CD14-positive monocyte (primary cell): ENCODE measurements at regions not wholly inside any gene's neighbourhood (a gene's known extent, or its start where the extent isn't known, plus 50 kb on each side); places are given as distances from the start of the nearest gene placed in this dataset.

ENCODE experiments used
- DNase-seq, 3 donors: peaks; one replicate each; pipeline ENCODE4 v3.0.0-alpha.2; 2011 to 2022
- H2AFZ ChIP-seq: 2 replicates; pipeline ENCODE4 v1.6.0; 2012; ENCODE audit warnings: mild to moderate bottlenecking, low read depth, low read length, inconsistent platforms; ENCODE audit not compliant: insufficient read depth, poor library complexity, severe bottlenecking
- H3K27ac ChIP-seq, 2 donors: 1 replicate in 1 of 2; 2 replicates in 1 of 2; pipeline ENCODE4 v1.5.1; 2012 to 2013; ENCODE audit warnings: low read length in 2 of 2, control low read depth in 1 of 2, inconsistent platforms in 1 of 2, low read depth in 1 of 2, mild to moderate bottlenecking in 1 of 2
- H3K27me3 ChIP-seq, 2 donors: one replicate each; pipeline versions ENCODE4 v1.6.0 to v1.6.1; 2011 to 2013; ENCODE audit warnings: low read length in 2 of 2; ENCODE audit not compliant: control insufficient read depth in 2 of 2, insufficient read depth in 2 of 2
- H3K36me3 ChIP-seq, 2 donors: replicated peaks in 1 of 2; 1 replicate in 1 of 2; 2 replicates in 1 of 2; pipeline versions ENCODE4 v1.5.1 to v1.6.1; 2012 to 2013; ENCODE audit warnings: low read length in 2 of 2, control low read depth in 1 of 2, inconsistent platforms in 1 of 2, mild to moderate bottlenecking in 1 of 2; ENCODE audit not compliant: insufficient read depth in 2 of 2, control insufficient read depth in 1 of 2
- H3K4me1 ChIP-seq, 2 donors: 1 replicate in 1 of 2; 2 replicates in 1 of 2; pipeline versions ENCODE4 v1.5.1 to v1.6.1; 2012 to 2013; ENCODE audit warnings: low read length in 2 of 2, control low read depth in 1 of 2, inconsistent platforms in 1 of 2, mild to moderate bottlenecking in 1 of 2, moderate library complexity in 1 of 2; ENCODE audit not compliant: insufficient read depth in 2 of 2, control insufficient read depth in 1 of 2
- H3K4me2 ChIP-seq: replicated peaks from 2 replicates; pipeline ENCODE3; 2012; ENCODE audit warnings: low read length, moderate library complexity, mild to moderate bottlenecking; ENCODE audit not compliant: poor library complexity, severe bottlenecking; ENCODE audit errors: extremely low read depth
- H3K4me3 ChIP-seq, 3 experiments: fragments of 200-600 bp in 1 of 3; sonication (generic) in 1 of 3; replicated peaks in 1 of 3; 1 replicate in 2 of 3; 2 replicates in 1 of 3; pipeline ENCODE4 v1.5.1; 2011 to 2013; ENCODE audit warnings: low read length in 3 of 3, mild to moderate bottlenecking in 3 of 3, control low read depth in 2 of 3, low read depth in 2 of 3, inconsistent platforms in 1 of 3, moderate library complexity in 1 of 3
- H3K79me2 ChIP-seq: 2 replicates; pipeline ENCODE4 v1.6.0; 2012; ENCODE audit warnings: mild to moderate bottlenecking, control low read depth, inconsistent platforms, low read length, moderate library complexity; ENCODE audit not compliant: insufficient read depth
- H3K9ac ChIP-seq: 2 replicates; pipeline ENCODE4 v1.6.0; 2017; ENCODE audit warnings: low read length, mild to moderate bottlenecking; ENCODE audit not compliant: insufficient read depth, poor library complexity, severe bottlenecking
- H3K9me3 ChIP-seq, 2 donors: replicated peaks in 1 of 2; 1 replicate in 1 of 2; 2 replicates in 1 of 2; pipeline versions ENCODE4 v1.5.1 to v1.6.1; 2012 to 2013; ENCODE audit warnings: low read length in 2 of 2, control low read depth in 1 of 2; ENCODE audit not compliant: control insufficient read depth in 1 of 2, insufficient read depth in 1 of 2
- H4K20me1 ChIP-seq: 2 replicates; pipeline ENCODE4 v1.6.0; 2012; ENCODE audit warnings: mild to moderate bottlenecking, low read length, control low read depth, moderate library complexity; ENCODE audit not compliant: insufficient read depth
- H3K27ac Mint-ChIP-seq, 7 donors: one replicate each; pipeline ENCODE4 v1.8.0; 2020; ENCODE audit warnings: mild to moderate bottlenecking in 7 of 7, mixed read lengths in 7 of 7, moderate library complexity in 6 of 7, inconsistent platforms in 2 of 7
- H3K27me3 Mint-ChIP-seq, 3 donors: one replicate each; pipeline ENCODE4 v1.8.0; 2021 to 2022; ENCODE audit warnings: low read depth in 3 of 3, mild to moderate bottlenecking in 3 of 3, mixed read lengths in 3 of 3, moderate library complexity in 3 of 3, inconsistent platforms in 1 of 3
- H3K36me3 Mint-ChIP-seq, 2 donors: one replicate each; pipeline ENCODE4 v1.8.0; 2020; ENCODE audit warnings: mixed read lengths in 2 of 2, inconsistent platforms in 1 of 2, mild to moderate bottlenecking in 1 of 2
- H3K4me1 Mint-ChIP-seq: one replicate; pipeline ENCODE4 v1.8.0; 2020; ENCODE audit warnings: mild to moderate bottlenecking, mixed read lengths
- H3K4me3 Mint-ChIP-seq, 2 donors: one replicate each; pipeline ENCODE4 v1.8.0; 2020; ENCODE audit warnings: mild to moderate bottlenecking in 2 of 2, mixed read lengths in 2 of 2, moderate library complexity in 1 of 2
- H3K9me3 Mint-ChIP-seq, 7 donors: one replicate each; pipeline ENCODE4 v1.8.0; 2020 to 2022; ENCODE audit warnings: mixed read lengths in 7 of 7, mild to moderate bottlenecking in 6 of 7, moderate library complexity in 6 of 7, inconsistent platforms in 2 of 7
- WGBS: methylation state at CpG from one replicate; pipeline ENCODE4 v1.1.5; 2013; ENCODE audit warnings: missing lambda C conversion rate; ENCODE audit not compliant: insufficient coverage; 5-methylcytosine and 5-hydroxymethylcytosine counted together
- intact Hi-C, 2 donors: fragments of 100-400 bp; cut with micrococcal nuclease; formaldehyde crosslinking; loops; one replicate each; pipeline versions ENCODE4 v1.15.0 to v1.15.1; 2023
- TF ChIP-seq, protein P1 (sequence below): fragments of 200-600 bp; IDR thresholded peaks from one replicate; pipeline ENCODE4 v1.8.0; 2022; ENCODE audit warnings: antibody characterized with exemption, mild to moderate bottlenecking

DNA sequence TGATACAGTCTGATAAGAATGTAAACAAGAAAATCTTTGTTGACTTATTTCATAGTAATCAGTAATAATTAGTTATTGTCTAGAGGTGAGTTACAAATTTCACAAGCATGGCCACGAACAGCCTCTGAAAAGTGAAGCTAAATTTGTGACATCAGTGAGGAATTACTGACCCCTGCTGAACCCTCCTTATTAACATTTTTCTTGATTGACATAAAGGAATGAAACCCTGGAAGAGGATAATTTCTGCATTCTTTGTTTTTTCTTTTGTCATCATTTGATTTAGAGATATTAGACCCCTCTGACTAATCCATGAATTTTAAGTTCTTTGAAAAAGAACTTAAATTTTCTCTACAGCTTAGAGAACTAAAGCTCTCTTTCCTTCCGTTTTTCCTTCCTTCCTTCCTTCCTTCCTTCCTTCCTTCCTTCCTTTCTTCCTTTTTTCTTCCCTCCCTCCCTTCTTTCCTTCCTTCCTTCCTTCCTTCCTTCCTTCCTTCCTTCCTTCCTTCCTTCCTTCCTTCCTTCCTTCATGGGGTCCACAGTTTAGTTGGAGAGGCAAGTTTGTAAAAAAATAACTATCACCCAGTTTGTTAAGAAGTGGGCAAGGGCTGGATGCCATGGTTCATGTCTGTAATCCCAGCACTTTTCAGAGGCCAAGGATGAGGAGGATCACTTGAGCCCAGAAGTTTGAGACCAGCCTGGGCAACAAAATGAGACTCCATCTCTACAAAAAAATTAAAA lies 387.0 kb downstream of the MTX2 start:
- Histone ChIP-seq H3K36me3 (no peaks in the 10 kb centered on the region), H3K4me3 (no peak overlapping the region), H3K27ac (no peak overlapping the region), H3K9me3 (no peaks in the 10 kb centered on the region), H3K4me1 (no peaks in the 10 kb centered on the region), H3K27me3 (peaks cover 9 to 27% of the 10 kb centered on the region in 2 donors), H3K4me2 (no peak overlapping the region), H3K79me2 (no peaks in the 10 kb centered on the region), H2AFZ (no peak overlapping the region), H4K20me1 (no peaks in the 10 kb centered on the region), H3K9ac (no peak overlapping the region)
- Mint-ChIP-seq H3K4me3 (no peak overlapping the region), H3K4me1 (no peaks in the 10 kb centered on the region), H3K9me3 (no peaks in the 10 kb centered on the region), H3K27ac (no peak overlapping the region), H3K36me3 (no peaks in the 10 kb centered on the region), H3K27me3 (peaks cover 9 to 43% (median 10%) of the 10 kb centered on the region in 3 donors)
- WGBS, result no CpG with 5 or more reads among the region's 2 CpGs
- intact Hi-C loops, result no loop called here
- TF ChIP-seq, protein P1, sequence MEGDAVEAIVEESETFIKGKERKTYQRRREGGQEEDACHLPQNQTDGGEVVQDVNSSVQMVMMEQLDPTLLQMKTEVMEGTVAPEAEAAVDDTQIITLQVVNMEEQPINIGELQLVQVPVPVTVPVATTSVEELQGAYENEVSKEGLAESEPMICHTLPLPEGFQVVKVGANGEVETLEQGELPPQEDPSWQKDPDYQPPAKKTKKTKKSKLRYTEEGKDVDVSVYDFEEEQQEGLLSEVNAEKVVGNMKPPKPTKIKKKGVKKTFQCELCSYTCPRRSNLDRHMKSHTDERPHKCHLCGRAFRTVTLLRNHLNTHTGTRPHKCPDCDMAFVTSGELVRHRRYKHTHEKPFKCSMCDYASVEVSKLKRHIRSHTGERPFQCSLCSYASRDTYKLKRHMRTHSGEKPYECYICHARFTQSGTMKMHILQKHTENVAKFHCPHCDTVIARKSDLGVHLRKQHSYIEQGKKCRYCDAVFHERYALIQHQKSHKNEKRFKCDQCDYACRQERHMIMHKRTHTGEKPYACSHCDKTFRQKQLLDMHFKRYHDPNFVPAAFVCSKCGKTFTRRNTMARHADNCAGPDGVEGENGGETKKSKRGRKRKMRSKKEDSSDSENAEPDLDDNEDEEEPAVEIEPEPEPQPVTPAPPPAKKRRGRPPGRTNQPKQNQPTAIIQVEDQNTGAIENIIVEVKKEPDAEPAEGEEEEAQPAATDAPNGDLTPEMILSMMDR, result no peak
- no peak for DNase-seq

DNA sequence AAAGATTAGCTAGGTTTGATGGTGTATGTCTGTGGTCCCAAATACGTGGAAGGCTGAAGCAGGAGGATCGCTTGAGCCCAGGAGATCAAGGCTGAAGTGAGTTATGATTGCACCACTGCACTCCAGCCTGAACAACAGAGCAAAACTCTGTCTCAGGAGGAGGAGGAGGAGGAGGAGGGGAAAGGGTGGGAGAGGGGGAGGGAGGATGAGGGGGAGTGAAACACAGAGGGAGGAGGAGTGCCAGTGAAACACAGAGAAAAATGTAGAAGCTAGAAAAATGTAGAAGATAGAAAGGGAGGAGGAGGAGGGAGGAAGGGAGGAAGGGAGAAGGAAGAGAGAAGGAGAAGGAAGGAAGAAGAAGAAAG lies 387.5 kb downstream of the MTX2 start:
- WGBS, result no CpG with 5 or more reads among the region's 2 CpGs
- Mint-ChIP-seq H3K36me3 (no peaks in the 10 kb centered on the region), H3K4me1 (no peaks in the 10 kb centered on the region), H3K9me3 (no peaks in the 10 kb centered on the region), H3K4me3 (no peak overlapping the region), H3K27me3 (peaks cover 8 to 46% (median 9%) of the 10 kb centered on the region in 3 donors), H3K27ac (no peak overlapping the region)
- H3K4me1 ChIP-seq, result no peaks in the 10 kb centered on the region
- H3K4me3 ChIP-seq, result no peak overlapping the region
- no peaks in the 10 kb centered on the region for H4K20me1 ChIP-seq
- intact Hi-C loops, result no loop called here
- no peaks in the 10 kb centered on the region for H3K36me3 ChIP-seq
- no peak overlapping the region for H3K27ac ChIP-seq
- H3K4me2 ChIP-seq, result no peak overlapping the region
- no peaks in the 10 kb centered on the region for H3K9me3 ChIP-seq
- DNase-seq, result no peak
- no peaks in the 10 kb centered on the region for H3K79me2 ChIP-seq
- no peak overlapping the region for H2AFZ ChIP-seq
- H3K27me3 ChIP-seq, result peaks cover 9 to 27% of the 10 kb centered on the region in 2 donors
- no peak overlapping the region for H3K9ac ChIP-seq
- TF ChIP-seq, protein P1, result no peak
